GM19239 (cell line): ENCODE measurements at regions not wholly inside any gene's neighbourhood (a gene's known extent, or its start where the extent isn't known, plus 50 kb on each side); places are given as distances from the start of the nearest gene placed in this dataset.
"Not testable (repeated sequence)": the region's sequence is repeated elsewhere in the genome, so short reads cannot be mapped to it uniquely, and the experiment has no call there.

ENCODE experiments used
- DNase-seq: peaks from one replicate; pipeline ENCODE4 v3.0.0; 2011; ENCODE audit warnings: low spot score; ENCODE audit not compliant: insufficient read length
- FAIRE-seq: peaks from 2 replicates; lab custom pipeline; 2011; peaks lifted over from hg19 to GRCh38; lab: Jason Lieb, UNC

DNA sequence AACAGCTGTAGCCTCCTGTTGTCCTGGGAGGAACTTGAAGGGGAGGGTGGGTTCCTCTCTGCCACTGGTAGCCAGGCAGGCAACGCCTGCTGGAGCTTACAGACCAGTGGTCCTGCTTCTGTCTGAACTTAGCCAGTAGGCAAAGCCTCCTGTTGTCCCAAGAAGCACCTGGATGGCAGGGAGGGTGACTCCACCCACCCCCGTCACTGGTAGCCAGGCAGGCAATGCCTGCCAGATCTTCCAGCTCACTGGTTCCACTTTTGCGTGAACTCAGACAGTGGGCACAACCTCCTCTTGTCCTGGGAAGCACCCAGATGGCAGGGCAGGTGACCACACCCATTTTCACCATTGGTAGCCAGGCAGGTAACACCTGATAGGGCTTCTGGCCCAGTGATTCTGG, 203.5 kb upstream of the DIPK2B start:
- DNase-seq (no peak), FAIRE-seq (no peak)

DNA sequence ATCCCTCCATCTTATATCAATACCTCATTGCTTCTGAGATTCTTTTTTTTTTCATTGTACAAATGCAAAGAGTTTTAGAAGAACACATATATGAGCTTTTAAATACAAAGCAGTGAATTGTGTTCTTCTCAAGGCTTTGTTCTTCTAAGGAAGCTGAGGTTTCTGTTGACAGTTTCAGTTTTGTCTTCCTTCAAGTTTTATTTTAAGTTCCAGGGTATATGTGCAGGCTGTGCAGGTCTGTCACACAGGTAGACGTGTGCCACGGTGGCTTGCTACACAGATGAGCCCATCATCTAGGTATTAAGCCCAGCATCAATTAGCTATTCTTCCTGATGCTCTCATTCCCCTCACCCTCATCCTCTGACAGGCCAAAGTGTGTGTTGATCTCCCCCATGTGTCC, 201.2 kb upstream of the DIPK2B start:
- FAIRE-seq (no peak), DNase-seq (no peak)

GRCh38 chrX:45400951-45401725, 200.5 kb upstream of the DIPK2B start:
- DNase-seq, FAIRE-seq: not testable (repeated sequence)

DNA sequence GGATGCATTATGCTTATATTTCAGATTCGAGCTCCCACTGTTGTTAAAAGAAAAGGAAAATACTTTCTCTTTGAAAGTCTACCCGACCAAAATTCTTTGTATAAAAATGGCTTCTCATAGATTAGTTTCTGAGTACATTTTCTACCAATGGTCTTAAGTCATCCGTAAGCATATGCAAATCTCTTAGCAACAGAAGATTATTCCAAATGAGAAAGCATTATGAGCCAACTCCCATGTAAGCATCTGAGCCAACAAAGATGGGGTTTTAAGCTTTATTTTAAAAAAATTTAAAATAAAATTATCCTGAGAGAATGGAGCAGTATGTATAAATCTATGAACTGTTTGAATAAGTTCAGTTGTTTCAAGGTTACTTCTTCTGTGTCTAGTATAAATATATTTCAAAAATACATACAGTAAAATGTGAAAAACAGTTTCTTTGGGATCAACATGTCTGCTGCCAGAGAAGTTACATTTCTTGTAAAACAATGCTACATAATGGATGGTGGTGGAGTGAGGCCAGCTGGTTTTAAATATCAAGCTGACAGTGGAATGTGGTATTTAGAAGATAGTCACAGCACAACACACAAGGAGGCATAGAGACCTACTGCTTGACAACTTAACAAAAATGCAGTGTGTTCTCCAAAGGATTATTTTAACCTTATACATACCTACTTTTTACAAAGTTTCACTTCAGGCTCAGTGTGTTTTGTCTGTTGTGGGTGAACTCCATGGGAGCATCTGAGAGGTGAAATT, 199.5 kb upstream of the DIPK2B start:
- no peak for FAIRE-seq

GRCh38 chrX:45385757-45386156, 185.1 kb upstream of the DIPK2B start:
- FAIRE-seq (no peak), DNase-seq (no peak)

More for the DNA sequence above, 199.5 kb upstream of the DIPK2B start:
- no peak for DNase-seq

DNA sequence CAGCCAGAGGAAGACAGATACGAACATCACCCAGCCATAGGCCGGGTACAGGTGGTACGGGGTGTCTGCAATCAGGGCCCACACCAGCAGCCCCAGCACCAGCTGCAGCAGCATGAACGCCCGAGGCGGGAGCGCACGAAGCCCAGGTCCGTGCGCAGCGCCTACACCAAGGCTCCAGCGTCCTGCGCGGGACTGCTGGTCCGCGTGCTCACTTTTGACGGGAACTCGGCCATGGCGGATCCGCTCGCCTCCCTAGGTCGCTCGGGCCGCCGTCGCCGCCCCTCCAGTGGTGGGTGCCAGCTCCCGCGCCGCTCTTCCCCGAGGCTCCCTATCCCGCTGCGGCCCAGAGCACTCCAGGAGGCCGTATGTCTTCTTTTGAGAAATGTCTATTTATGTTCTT, 181.2 kb upstream of the DIPK2B start:
- FAIRE-seq (no peak), DNase-seq (no peak)

DNA sequence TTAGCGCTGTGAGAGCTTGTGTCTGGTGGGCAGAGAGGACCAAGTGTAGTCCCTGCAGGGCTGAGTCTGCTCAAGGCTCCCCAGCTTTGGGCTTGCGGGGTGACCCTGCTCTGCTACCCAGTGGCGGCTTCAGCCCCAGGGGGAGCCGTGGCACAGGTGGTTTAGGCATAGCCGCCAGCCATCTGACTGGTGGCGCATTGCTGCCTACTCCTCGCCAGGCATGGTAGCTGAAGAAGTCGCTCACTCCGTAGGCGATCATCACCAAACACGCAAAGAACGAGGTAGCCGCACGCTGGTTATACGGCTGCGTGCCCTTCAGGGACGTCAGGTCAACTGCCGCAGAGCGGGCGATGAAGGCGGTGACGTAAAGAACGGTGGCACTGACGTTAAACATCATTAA, 180.7 kb upstream of the DIPK2B start:
- FAIRE-seq = no peak
- DNase-seq = no peak

DNA sequence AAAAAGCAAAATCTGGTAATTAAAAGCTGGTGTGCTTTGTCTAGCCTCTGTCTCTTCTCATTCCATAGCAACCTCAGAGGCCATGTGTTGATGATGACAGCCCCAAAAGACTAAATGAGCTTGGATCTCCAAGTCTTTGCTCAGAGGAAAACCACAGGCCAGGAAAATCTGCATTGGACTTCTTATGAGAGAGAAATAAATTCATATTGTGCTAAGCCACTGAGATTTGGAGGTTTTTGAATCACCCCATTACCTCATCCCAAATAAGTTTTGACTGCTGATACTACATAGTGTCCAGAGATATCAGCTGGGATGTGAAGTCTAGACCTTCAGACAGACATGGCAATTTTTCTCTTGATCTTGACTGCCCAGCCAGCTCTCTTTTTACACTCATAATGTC, 178.6 kb upstream of the DIPK2B start:
- FAIRE-seq = no peak

GRCh38 chrX:45372151-45372550, 171.5 kb upstream of the DIPK2B start:
- FAIRE-seq (no peak), DNase-seq (no peak)

More for the DNA sequence above, 178.6 kb upstream of the DIPK2B start:
- no peak for DNase-seq

DNA sequence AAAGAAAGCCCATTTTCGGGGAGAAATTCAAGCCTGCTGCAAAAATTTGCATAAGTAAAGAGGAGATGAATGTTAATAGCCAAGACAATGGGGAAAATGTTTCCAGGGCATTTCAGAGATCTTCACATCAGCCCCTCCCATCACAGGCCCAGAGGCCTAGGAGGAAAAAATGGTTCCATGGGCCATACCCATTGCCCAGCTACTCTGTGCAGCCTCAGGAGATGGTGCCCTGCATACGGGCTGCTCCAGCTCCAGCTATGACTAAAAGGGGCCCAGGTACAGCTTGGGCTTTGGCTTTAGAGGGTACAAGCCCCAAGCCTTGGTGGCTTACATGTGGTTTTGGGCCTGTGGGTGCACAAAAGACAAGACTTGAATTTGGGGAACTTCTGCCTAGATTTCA, 168.0 kb upstream of the DIPK2B start:
- no peak for FAIRE-seq
- no peak for DNase-seq

GRCh38 chrX:45363596-45363995, 162.9 kb upstream of the DIPK2B start:
- no peak for FAIRE-seq

DNA sequence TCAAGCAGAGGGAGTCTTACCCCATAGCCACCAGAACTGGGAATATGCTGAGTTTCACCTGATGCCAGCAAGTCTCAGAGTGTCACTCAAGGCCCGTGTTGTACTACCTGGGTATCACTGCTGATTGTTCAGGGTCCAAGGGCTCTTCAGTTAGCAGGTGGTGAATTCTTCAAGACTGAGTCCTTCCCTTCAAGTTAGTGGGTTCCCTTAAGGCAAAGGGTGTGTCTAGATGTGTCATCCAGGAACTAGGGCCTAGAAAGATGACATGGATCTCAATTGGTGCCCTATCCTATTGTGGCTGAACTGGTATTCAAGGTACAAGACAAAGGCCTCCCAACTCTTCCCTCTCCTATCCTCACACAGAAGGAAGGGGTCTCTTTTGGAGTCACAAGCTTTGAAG, 159.9 kb upstream of the DIPK2B start:
- FAIRE-seq = no peak
- no peak for DNase-seq

More at GRCh38 chrX:45363596-45363995, 162.9 kb upstream of the DIPK2B start:
- no peak for DNase-seq

- DNase-seq (no peak), FAIRE-seq (no peak)
Observed at GRCh38 chrX:45358392-45358791, 157.7 kb upstream of the DIPK2B start.

- no peak for DNase-seq
- FAIRE-seq = no peak
Observed at GRCh38 chrX:45353456-45353855, 152.8 kb upstream of the DIPK2B start.

- DNase-seq = no peak
- no peak for FAIRE-seq
Observed at GRCh38 chrX:45352611-45353010, 151.9 kb upstream of the DIPK2B start.

- DNase-seq = no peak
- FAIRE-seq = no peak
Observed at GRCh38 chrX:45351478-45351877, 150.8 kb upstream of the DIPK2B start.

DNA sequence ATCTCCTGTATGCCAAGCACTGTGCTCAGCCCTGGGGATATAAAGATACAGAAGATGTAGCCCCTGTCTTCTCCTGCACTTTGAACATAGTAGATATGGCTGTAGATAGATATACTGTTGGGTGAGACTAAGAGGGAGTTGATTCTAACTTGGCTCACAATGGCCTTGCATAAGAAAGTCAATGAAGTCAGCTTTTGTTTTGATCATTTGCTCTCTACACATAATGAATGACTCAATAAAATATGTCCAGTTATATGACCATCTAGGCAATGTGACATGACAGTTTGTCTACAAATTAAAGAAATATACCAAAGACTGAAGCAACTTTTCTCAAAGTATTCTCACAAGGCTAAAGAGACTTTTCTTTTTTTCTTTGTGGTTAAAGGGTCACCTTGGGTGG, 147.6 kb upstream of the DIPK2B start:
- FAIRE-seq = no peak
- DNase-seq = no peak

GRCh38 chrX:45347877-45348276, 147.2 kb upstream of the DIPK2B start:
- DNase-seq = no peak

GRCh38 chrX:45344594-45344993, 143.9 kb upstream of the DIPK2B start:
- no peak for DNase-seq
- no peak for FAIRE-seq

More at GRCh38 chrX:45347877-45348276, 147.2 kb upstream of the DIPK2B start:
- no peak for FAIRE-seq

- no peak for DNase-seq
- no peak for FAIRE-seq
Observed at GRCh38 chrX:45329217-45329616, 128.5 kb upstream of the DIPK2B start.

GRCh38 chrX:45324941-45325340, 124.3 kb upstream of the DIPK2B start:
- FAIRE-seq (no peak), DNase-seq (no peak)

- DNase-seq = no peak
- no peak for FAIRE-seq
Observed at GRCh38 chrX:45323387-45323786, 122.7 kb upstream of the DIPK2B start.
